Neural progenitor cell (in vitro differentiated cells): ENCODE measurements at regions not wholly inside any gene's neighbourhood (a gene's known extent, or its start where the extent isn't known, plus 50 kb on each side); places are given as distances from the start of the nearest gene placed in this dataset.

Experiments used
- DNase-seq: peaks from one replicate; pipeline ENCODE4 v3.0.0-alpha.2; 2016; ENCODE audit warnings: low spot score
- H2AFZ ChIP-seq: fragments of 200-600 bp; sonication (generic); replicated peaks from 2 replicates; pipeline ENCODE4 v1.6.1; 2016; ENCODE audit warnings: antibody characterized with exemption
- H3F3A ChIP-seq: fragments of 200-600 bp; sonication (generic); 2 replicates; pipeline ENCODE4 v1.6.1; 2016; ENCODE audit warnings: antibody characterized with exemption, low read depth
- H3K27ac ChIP-seq: fragments of 200-600 bp; sonication (generic); 2 replicates; pipeline ENCODE4 v1.5.1; 2016; ENCODE audit warnings: mild to moderate bottlenecking
- H3K27me3 ChIP-seq: fragments of 200-600 bp; sonication (generic); 2 replicates; pipeline ENCODE4 v1.6.1; 2016; ENCODE audit warnings: mild to moderate bottlenecking, moderate library complexity
- H3K36me3 ChIP-seq: fragments of 200-600 bp; sonication (generic); 2 replicates; pipeline ENCODE4 v1.5.1; 2016
- H3K4me1 ChIP-seq: fragments of 200-600 bp; sonication (generic); 2 replicates; pipeline ENCODE4 v1.6.1; 2016; ENCODE audit warnings: mixed run types
- H3K4me2 ChIP-seq: fragments of 200-600 bp; sonication (generic); 2 replicates; pipeline ENCODE4 v1.6.1; 2016
- H3K4me3 ChIP-seq: fragments of 200-600 bp; sonication (generic); 2 replicates; pipeline ENCODE4 v1.5.1; 2016
- H3K79me2 ChIP-seq: fragments of 200-600 bp; sonication (generic); 2 replicates; pipeline ENCODE4 v1.6.1; 2016; ENCODE audit warnings: low read depth
- H3K9ac ChIP-seq: fragments of 200-600 bp; sonication (generic); 2 replicates; pipeline ENCODE4 v1.6.1; 2016
- H3K9me3 ChIP-seq: fragments of 200-600 bp; sonication (generic); 2 replicates; pipeline ENCODE4 v1.5.1; 2016; ENCODE audit warnings: low read depth
- H4K20me1 ChIP-seq: fragments of 200-600 bp; sonication (generic); 2 replicates; pipeline ENCODE4 v1.6.1; 2016; ENCODE audit warnings: low read depth
- H3K27ac Mint-ChIP-seq: 3 replicates; pipeline ENCODE4 v1.8.0; 2021; ENCODE audit warnings: mixed read lengths
- H3K27me3 Mint-ChIP-seq: 2 replicates; pipeline ENCODE4 v1.8.0; 2022; ENCODE audit warnings: low read depth, mild to moderate bottlenecking, inconsistent platforms, moderate library complexity, mixed read lengths; ENCODE audit not compliant: insufficient read depth
- H3K36me3 Mint-ChIP-seq: 3 replicates; pipeline ENCODE4 v1.8.0; 2021; ENCODE audit warnings: mixed read lengths
- H3K4me1 Mint-ChIP-seq: 3 replicates; pipeline ENCODE4 v1.8.0; 2021; ENCODE audit warnings: mixed read lengths
- H3K4me3 Mint-ChIP-seq: 3 replicates; pipeline ENCODE4 v1.8.0; 2021; ENCODE audit warnings: mild to moderate bottlenecking, moderate library complexity, mixed read lengths
- H3K9me3 Mint-ChIP-seq: 3 replicates; pipeline ENCODE4 v1.8.0; 2020; ENCODE audit warnings: mixed read lengths
- CTCF ChIP-seq: fragments of 200-600 bp; sonication (generic); IDR thresholded peaks from 2 replicates; pipeline ENCODE4 v1.5.1; 2017; ENCODE audit warnings: antibody characterized with exemption, mild to moderate bottlenecking
- EZH2 ChIP-seq: fragments of 200-600 bp; sonication (generic); IDR thresholded peaks from 2 replicates; pipeline ENCODE4 v1.6.1; 2017; ENCODE audit warnings: antibody characterized with exemption, mild to moderate bottlenecking, moderate library complexity
- EZH2phosphoT487 ChIP-seq: fragments of 200-600 bp; sonication (generic); IDR thresholded peaks from 2 replicates; pipeline ENCODE4 v1.6.1; 2017; ENCODE audit warnings: antibody characterized with exemption

- Histone ChIP-seq H3K36me3 (no peaks in the 10 kb centered on the region), H3K4me2 (no peak overlapping the region), H2AFZ (no peak overlapping the region), H3K79me2 (no peaks in the 10 kb centered on the region), H3K27ac (no peak overlapping the region), H3K9me3 (no peaks in the 10 kb centered on the region), H3K9ac (no peak overlapping the region), H3K4me1 (peaks cover 15% of the 10 kb centered on the region), H3K4me3 (no peak overlapping the region), H3K27me3 (peaks cover 9% of the 10 kb centered on the region), H3F3A (no peaks in the 10 kb centered on the region), H4K20me1 (no peaks in the 10 kb centered on the region)
- Mint-ChIP-seq H3K27ac (no peak overlapping the region), H3K4me3 (no peak overlapping the region), H3K4me1 (no peaks in the 10 kb centered on the region), H3K36me3 (no peaks in the 10 kb centered on the region), H3K27me3 (no peaks in the 10 kb centered on the region), H3K9me3 (no peaks in the 10 kb centered on the region)
- DNase-seq: no peak
- TF ChIP-seq CTCF: no peak
- TF ChIP-seq EZH2: no peak
- no peak for TF ChIP-seq EZH2phosphoT487
These were observed 138.8 kb upstream of the DCAF8L1 start for GRCh38 chrX:28120072-28120471.

GRCh38 chrX:28108186-28108945 lies 127.1 kb upstream of the DCAF8L1 start:
- H3K9me3 ChIP-seq: peaks cover 10% of the 10 kb centered on the region
- TF ChIP-seq EZH2: no peak
- TF ChIP-seq CTCF: no peak
- TF ChIP-seq EZH2phosphoT487: no peak
- H3K4me1 ChIP-seq: no peaks in the 10 kb centered on the region
- H3K4me2 ChIP-seq: no peak overlapping the region
- H3K4me3 ChIP-seq: no peak overlapping the region
- no peaks in the 10 kb centered on the region for H3K36me3 Mint-ChIP-seq
- no peak for DNase-seq
- no peaks in the 10 kb centered on the region for H3K36me3 ChIP-seq
- H3K4me1 Mint-ChIP-seq: peaks cover 5% of the 10 kb centered on the region
- no peaks in the 10 kb centered on the region for H3K79me2 ChIP-seq
- no peak overlapping the region for H3K27ac ChIP-seq
- no peak overlapping the region for H3K27ac Mint-ChIP-seq
- no peaks in the 10 kb centered on the region for H4K20me1 ChIP-seq
- H3F3A ChIP-seq: no peaks in the 10 kb centered on the region
- no peak overlapping the region for H3K9ac ChIP-seq
- H3K4me3 Mint-ChIP-seq: no peak overlapping the region
- H3K27me3 ChIP-seq: peaks cover 5% of the 10 kb centered on the region
- peaks cover 2% of the 10 kb centered on the region for H3K27me3 Mint-ChIP-seq
- no peaks in the 10 kb centered on the region for H3K9me3 Mint-ChIP-seq
- H2AFZ ChIP-seq: no peak overlapping the region

DNA sequence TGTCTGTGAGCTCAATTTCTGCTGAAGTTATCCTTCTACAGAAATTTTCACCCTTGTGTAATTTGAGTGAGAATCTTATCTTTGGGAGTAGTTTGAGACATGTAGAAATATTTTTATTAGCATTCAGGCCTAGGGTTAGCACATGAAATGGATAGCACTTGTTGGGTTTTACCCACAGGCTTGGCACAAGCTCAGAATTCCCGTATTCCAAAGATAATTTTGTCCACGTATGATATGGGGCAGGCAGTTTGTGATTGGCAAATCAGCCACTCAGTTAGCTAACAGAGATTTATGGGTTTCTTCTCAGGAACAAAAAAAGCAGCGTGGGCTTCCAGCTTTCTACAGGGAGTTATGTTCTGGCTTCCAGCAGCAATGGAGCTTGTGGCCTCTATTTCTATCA lies 117.9 kb upstream of the DCAF8L1 start:
- H3K27ac Mint-ChIP-seq: no peak overlapping the region

More for the DNA sequence above, 117.9 kb upstream of the DCAF8L1 start:
- Histone ChIP-seq H3K9ac (no peak overlapping the region), H2AFZ (no peak overlapping the region), H3K4me1 (no peaks in the 10 kb centered on the region), H3K27me3 (no peaks in the 10 kb centered on the region), H3K4me3 (no peak overlapping the region), H3K9me3 (no peaks in the 10 kb centered on the region), H3K27ac (no peak overlapping the region), H3K4me2 (no peak overlapping the region), H4K20me1 (no peaks in the 10 kb centered on the region), H3K79me2 (no peaks in the 10 kb centered on the region), H3K36me3 (no peaks in the 10 kb centered on the region), H3F3A (no peaks in the 10 kb centered on the region)
- no peak for DNase-seq
- TF ChIP-seq CTCF (no peak), EZH2phosphoT487 (no peak), EZH2 (no peak)
- H3K36me3 Mint-ChIP-seq: no peaks in the 10 kb centered on the region
- no peaks in the 10 kb centered on the region for H3K27me3 Mint-ChIP-seq
- H3K4me1 Mint-ChIP-seq: no peaks in the 10 kb centered on the region
- H3K9me3 Mint-ChIP-seq: no peaks in the 10 kb centered on the region
- H3K4me3 Mint-ChIP-seq: no peak overlapping the region
